ENCODE measurements at regions not wholly inside any gene's neighbourhood (a gene's known extent, or its start where the extent isn't known, plus 50 kb on each side); places are given as distances from the start of the nearest gene placed in this dataset.

DNA sequence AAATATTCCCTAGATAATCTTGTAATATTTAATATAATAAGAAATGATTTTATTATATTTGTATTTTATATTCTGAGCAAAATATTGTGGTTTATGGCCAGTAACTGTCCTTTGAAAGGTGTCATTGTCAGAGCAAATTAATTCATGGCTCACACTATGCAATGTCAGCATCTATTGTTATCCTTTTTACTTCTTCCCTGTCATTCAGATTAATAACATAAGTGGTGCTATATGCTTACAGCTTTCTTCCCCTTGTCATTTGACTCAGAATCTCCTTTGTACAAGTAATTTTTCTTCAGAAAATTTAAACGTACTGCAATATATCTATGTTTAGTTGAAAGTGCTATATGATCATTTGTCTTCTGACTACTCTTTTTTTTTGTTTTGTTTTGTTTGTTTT, 1738.2 kb upstream of the MIR17HG start:
- TF ChIP-seq, protein P1, sequence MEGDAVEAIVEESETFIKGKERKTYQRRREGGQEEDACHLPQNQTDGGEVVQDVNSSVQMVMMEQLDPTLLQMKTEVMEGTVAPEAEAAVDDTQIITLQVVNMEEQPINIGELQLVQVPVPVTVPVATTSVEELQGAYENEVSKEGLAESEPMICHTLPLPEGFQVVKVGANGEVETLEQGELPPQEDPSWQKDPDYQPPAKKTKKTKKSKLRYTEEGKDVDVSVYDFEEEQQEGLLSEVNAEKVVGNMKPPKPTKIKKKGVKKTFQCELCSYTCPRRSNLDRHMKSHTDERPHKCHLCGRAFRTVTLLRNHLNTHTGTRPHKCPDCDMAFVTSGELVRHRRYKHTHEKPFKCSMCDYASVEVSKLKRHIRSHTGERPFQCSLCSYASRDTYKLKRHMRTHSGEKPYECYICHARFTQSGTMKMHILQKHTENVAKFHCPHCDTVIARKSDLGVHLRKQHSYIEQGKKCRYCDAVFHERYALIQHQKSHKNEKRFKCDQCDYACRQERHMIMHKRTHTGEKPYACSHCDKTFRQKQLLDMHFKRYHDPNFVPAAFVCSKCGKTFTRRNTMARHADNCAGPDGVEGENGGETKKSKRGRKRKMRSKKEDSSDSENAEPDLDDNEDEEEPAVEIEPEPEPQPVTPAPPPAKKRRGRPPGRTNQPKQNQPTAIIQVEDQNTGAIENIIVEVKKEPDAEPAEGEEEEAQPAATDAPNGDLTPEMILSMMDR (IDR thresholded peaks at IDR 0.05) = no peak
- no peak for TF ChIP-seq EP300 (IDR thresholded peaks at IDR 0.05)
- no peak for TF ChIP-seq POLR2A (IDR thresholded peaks at IDR 0.05)

All from gastroesophageal sphincter (tissue), 3 donors.